ENCODE measurements at regions not wholly inside any gene's neighbourhood (a gene's known extent, or its start where the extent isn't known, plus 50 kb on each side); places are given as distances from the start of the nearest gene placed in this dataset.

GRCh38 chr12:87385322-87385721, 643.9 kb downstream of the C12orf50 start:
- TF ChIP-seq POLR2A (IDR thresholded peaks at IDR 0.05) (no peak), CTCF (IDR thresholded peaks at IDR 0.05) (no peak)
- Histone ChIP-seq H3K27ac (no peak overlapping the region), H3K27me3 (no peaks in the 10 kb centered on the region), H3K4me3 (no peak overlapping the region), H3K4me1 (no peaks in the 10 kb centered on the region), H3K9me3 (no peaks in the 10 kb centered on the region), H3K36me3 (no peaks in the 10 kb centered on the region)
- intact Hi-C loops (cut with DNase I): no loop called here
- ATAC-seq (no peak), DNase-seq (no peak)

- Histone ChIP-seq H3K9me3 (no peaks in the 10 kb centered on the region), H3K4me3 (no peak overlapping the region), H3K27me3 (no peaks in the 10 kb centered on the region), H3K36me3 (no peaks in the 10 kb centered on the region), H3K4me1 (no peaks in the 10 kb centered on the region), H3K27ac (no peak overlapping the region)
- 65% methylated on average over 3 of the region's 3 CpGs for WGBS (ENCODE audit: insufficient coverage, low coverage, low lambda C conversion rate, missing lambda C conversion rate)
- intact Hi-C loops (cut with DNase I): no loop called here
- no peak for ATAC-seq
- no peak for DNase-seq
- no peak for TF ChIP-seq CTCF (IDR thresholded peaks at IDR 0.05)
Observed at GRCh38 chr12:87384226-87384625, 645.0 kb downstream of the C12orf50 start.

DNA sequence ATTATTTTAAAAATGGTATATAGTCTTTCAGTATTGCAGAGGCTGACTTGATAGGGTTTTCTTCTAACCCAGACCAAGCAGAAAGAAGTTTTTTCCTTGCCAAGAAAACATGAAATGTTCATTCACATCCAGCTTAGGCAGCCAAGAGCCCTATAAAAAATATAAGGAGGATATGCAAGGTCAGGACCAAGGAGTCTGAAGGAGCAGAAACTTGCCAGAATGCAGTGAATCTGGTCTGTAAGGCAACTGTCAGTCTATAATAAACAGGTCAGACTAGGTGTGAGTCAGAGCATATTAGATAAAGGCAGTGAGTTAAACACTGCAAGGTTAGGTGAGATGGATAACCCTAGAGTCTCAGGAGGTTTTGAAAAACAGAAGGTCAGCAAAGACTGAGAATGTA, 645.5 kb downstream of the C12orf50 start:
- Histone ChIP-seq H3K4me3 (no peak overlapping the region), H3K36me3 (no peaks in the 10 kb centered on the region), H3K4me1 (no peaks in the 10 kb centered on the region), H3K27me3 (no peaks in the 10 kb centered on the region), H3K9me3 (no peaks in the 10 kb centered on the region), H3K27ac (no peak overlapping the region)
- TF ChIP-seq POLR2A (IDR thresholded peaks at IDR 0.05) (no peak), CTCF (IDR thresholded peaks at IDR 0.05) (no peak)
- intact Hi-C loops (cut with DNase I): no loop called here
- ATAC-seq (no peak), DNase-seq (no peak)

DNA sequence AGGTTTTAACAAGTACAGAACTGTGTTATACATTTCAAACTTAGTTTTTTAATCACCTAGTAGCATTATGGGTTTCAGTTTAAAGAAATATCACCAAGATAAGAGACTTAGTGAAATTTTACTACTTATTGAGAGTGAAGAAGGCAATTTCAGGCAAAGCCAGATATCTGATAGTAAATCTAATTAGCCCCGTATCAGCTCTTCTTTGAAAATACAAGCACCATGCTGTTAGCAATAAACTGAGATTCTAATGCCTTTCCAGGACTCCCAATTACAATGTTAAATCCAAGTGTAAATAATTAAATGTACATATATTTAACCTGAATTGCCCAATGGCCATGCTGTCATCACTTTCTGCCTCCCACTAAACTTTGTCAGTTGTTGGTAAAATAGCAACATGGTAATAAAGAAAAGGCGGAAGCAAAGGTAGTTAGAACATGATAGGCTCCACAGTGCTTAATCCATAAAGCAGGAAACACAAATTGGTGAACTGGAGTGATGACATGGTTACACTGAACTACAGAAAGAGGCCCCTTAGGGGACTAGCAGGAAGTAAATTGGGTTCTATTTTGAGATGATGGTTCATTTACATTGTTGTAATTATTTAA, 646.1 kb downstream of the C12orf50 start:
- Histone ChIP-seq H3K4me3 (no peak overlapping the region), H3K27ac (no peak overlapping the region), H3K36me3 (no peaks in the 10 kb centered on the region), H3K27me3 (no peaks in the 10 kb centered on the region), H3K4me1 (no peaks in the 10 kb centered on the region), H3K9me3 (no peaks in the 10 kb centered on the region)
- 74% methylated on average over 2 of the region's 2 CpGs for WGBS (ENCODE audit: insufficient coverage, low coverage, low lambda C conversion rate, missing lambda C conversion rate)
- ATAC-seq: no peak
- TF ChIP-seq POLR2A (IDR thresholded peaks at IDR 0.05) (no peak), CTCF (IDR thresholded peaks at IDR 0.05) (no peak)
- no peak for DNase-seq
- intact Hi-C loops (cut with DNase I): no loop called here

GRCh38 chr12:87382436-87382835, 646.8 kb downstream of the C12orf50 start:
- H3K4me1 ChIP-seq: no peaks in the 10 kb centered on the region
- TF ChIP-seq POLR2A (IDR thresholded peaks at IDR 0.05) (no peak), CTCF (IDR thresholded peaks at IDR 0.05) (no peak)
- intact Hi-C loops (cut with DNase I): no loop called here
- no peaks in the 10 kb centered on the region for H3K9me3 ChIP-seq
- H3K27me3 ChIP-seq: no peaks in the 10 kb centered on the region
- WGBS (ENCODE audit: insufficient coverage, low coverage, low lambda C conversion rate, missing lambda C conversion rate): 67% methylated on average over 2 of the region's 2 CpGs
- H3K27ac ChIP-seq: no peak overlapping the region
- ATAC-seq (no peak), DNase-seq (no peak)
- H3K36me3 ChIP-seq: no peaks in the 10 kb centered on the region
- no peak overlapping the region for H3K4me3 ChIP-seq
